WTC11 (cell line): ENCODE measurements at regions not wholly inside any gene's neighbourhood (a gene's known extent, or its start where the extent isn't known, plus 50 kb on each side); places are given as distances from the start of the nearest gene placed in this dataset.

Experiments
- ATAC-seq: fragments of 200-7000 bp; cut with Tn5 transposase; 2 replicates; pipeline ENCODE4 v1.10.0; 2021; ENCODE audit warnings: mild to moderate bottlenecking, moderate library complexity
- CTCF ChIA-PET: fragments of 300-600 bp; sonication (Branson Sonifier 250); formaldehyde crosslinking; loops from one replicate; lab custom pipeline; 2021; ENCODE audit warnings: antibody characterized with exemption; lab: Charles Lee
- POLR2A ChIA-PET: fragments of 350-600 bp; sonication (Branson Sonifier 250); formaldehyde crosslinking; loops from one replicate; lab custom pipeline; 2021; ENCODE audit warnings: antibody characterized with exemption; lab: Charles Lee
- DNase-seq: peaks from one replicate; pipeline ENCODE4 v3.0.0; 2021; ENCODE audit warnings: low spot score
- H3K27ac Mint-ChIP-seq: 2 replicates; pipeline ENCODE4 v1.8.0; 2021; ENCODE audit warnings: mixed read lengths
- H3K27me3 Mint-ChIP-seq: 2 replicates; pipeline ENCODE4 v1.8.0; 2021; ENCODE audit warnings: low read depth, mild to moderate bottlenecking, moderate library complexity, mixed read lengths
- H3K36me3 Mint-ChIP-seq: 2 replicates; pipeline ENCODE4 v1.8.0; 2021; ENCODE audit warnings: mixed read lengths
- H3K4me1 Mint-ChIP-seq: 2 replicates; pipeline ENCODE4 v1.8.0; 2022; ENCODE audit warnings: mixed read lengths
- H3K4me3 Mint-ChIP-seq: 2 replicates; pipeline ENCODE4 v1.8.0; 2021; ENCODE audit warnings: mild to moderate bottlenecking, moderate library complexity, mixed read lengths
- H3K9me3 Mint-ChIP-seq: 2 replicates; pipeline ENCODE4 v1.8.0; 2021; ENCODE audit warnings: mixed read lengths
- CBFB ChIP-seq: sonication (generic); formaldehyde crosslinking; IDR thresholded peaks from 2 replicates; pipeline ENCODE4 v1.8.1; 2022; ENCODE audit warnings: mild to moderate bottlenecking, low read depth, missing genetic modification reagents
- ELF4 ChIP-seq: sonication (generic); formaldehyde crosslinking; IDR thresholded peaks from 2 replicates; pipeline ENCODE4 v1.8.1; 2022; ENCODE audit warnings: low read depth, mild to moderate bottlenecking, moderate library complexity, missing genetic modification reagents
- FOXJ3 ChIP-seq: sonication (generic); formaldehyde crosslinking; IDR thresholded peaks from 2 replicates; pipeline ENCODE4 v1.9.0; 2021; ENCODE audit warnings: missing genetic modification reagents, mild to moderate bottlenecking, borderline replicate concordance
- HMGA2 ChIP-seq: fragments of 250-450 bp; sonication (Bioruptor Pico); IDR thresholded peaks from 2 replicates; pipeline ENCODE4 v1.4.0; 2021; ENCODE audit warnings: mild to moderate bottlenecking, moderate library complexity
- IRF2 ChIP-seq: sonication (generic); formaldehyde crosslinking; IDR thresholded peaks from 2 replicates; pipeline ENCODE4 v1.8.0; 2022; ENCODE audit warnings: low read depth, missing genetic modification reagents, borderline replicate concordance
- JAZF1 ChIP-seq: fragments of 250-450 bp; sonication (Bioruptor Pico); IDR thresholded peaks from 2 replicates; pipeline ENCODE4 v1.9.0; 2021; ENCODE audit warnings: moderate library complexity, mild to moderate bottlenecking, inconsistent platforms
- NFYB ChIP-seq: sonication (generic); formaldehyde crosslinking; conservative IDR thresholded peaks from 2 replicates; pipeline ENCODE4 v1.8.0; 2022; ENCODE audit warnings: low read depth, missing genetic modification reagents
- NR3C1 ChIP-seq: sonication (generic); formaldehyde crosslinking; conservative IDR thresholded peaks from 2 replicates; pipeline ENCODE4 v1.8.1; 2023; ENCODE audit warnings: low read depth, mild to moderate bottlenecking, missing genetic modification reagents
- RELA ChIP-seq: sonication (generic); formaldehyde crosslinking; IDR thresholded peaks from 2 replicates; pipeline ENCODE4 v1.8.1; 2022; ENCODE audit warnings: missing genetic modification reagents, mild to moderate bottlenecking, borderline replicate concordance
- TEAD4 ChIP-seq: sonication (generic); formaldehyde crosslinking; IDR thresholded peaks from 2 replicates; pipeline ENCODE4 v1.8.0; 2022; ENCODE audit warnings: mild to moderate bottlenecking, missing genetic modification reagents
- TP53 ChIP-seq: sonication (generic); formaldehyde crosslinking; IDR thresholded peaks from 2 replicates; pipeline ENCODE4 v1.8.1; 2023; ENCODE audit warnings: mild to moderate bottlenecking, missing genetic modification reagents
- ZNF219 ChIP-seq: sonication (generic); formaldehyde crosslinking; IDR thresholded peaks from 2 replicates; pipeline ENCODE4 v1.8.0; 2023; ENCODE audit warnings: missing genetic modification reagents, mild to moderate bottlenecking, borderline replicate concordance
- ZNF232 ChIP-seq: sonication (generic); formaldehyde crosslinking; IDR thresholded peaks from 2 replicates; pipeline ENCODE4 v1.8.0; 2022; ENCODE audit warnings: mild to moderate bottlenecking, missing genetic modification reagents
- ZNF317 ChIP-seq: sonication (generic); formaldehyde crosslinking; IDR thresholded peaks from 2 replicates; pipeline ENCODE4 v1.8.1; 2023; ENCODE audit warnings: low read depth, mild to moderate bottlenecking, moderate library complexity, missing genetic modification reagents, borderline replicate concordance
- ZNF416 ChIP-seq: fragments of 250-450 bp; sonication (Bioruptor Pico); IDR thresholded peaks from 2 replicates; pipeline ENCODE4 v1.9.0; 2021; ENCODE audit warnings: mild to moderate bottlenecking, inconsistent platforms
- ZNF423 ChIP-seq: fragments of 250-450 bp; sonication (Bioruptor Pico); IDR thresholded peaks from 2 replicates; pipeline ENCODE4 v2.1.2; 2022; ENCODE audit warnings: mild to moderate bottlenecking, moderate library complexity
- ZNF671 ChIP-seq: fragments of 250-450 bp; sonication (Bioruptor Pico); IDR thresholded peaks from 2 replicates; pipeline ENCODE4 v1.8.0; 2021; ENCODE audit warnings: mild to moderate bottlenecking
- TF ChIP-seq, protein P1 (sequence below): sonication (generic); formaldehyde crosslinking; IDR thresholded peaks from 2 replicates; pipeline ENCODE4 v1.8.1; 2022; ENCODE audit warnings: low read depth, missing genetic modification reagents, borderline replicate concordance
- TF ChIP-seq, protein P2 (sequence below): sonication (generic); formaldehyde crosslinking; IDR thresholded peaks from 2 replicates; pipeline ENCODE4 v1.8.1; 2023; ENCODE audit warnings: mild to moderate bottlenecking, missing genetic modification reagents, borderline replicate concordance
- TF ChIP-seq, protein P3 (sequence below): fragments of 250-450 bp; sonication (Bioruptor Pico); IDR thresholded peaks from 2 replicates; pipeline ENCODE4 v1.9.0; 2021; ENCODE audit warnings: mild to moderate bottlenecking, borderline replicate concordance
- TF ChIP-seq, protein P4 (sequence below): sonication (generic); formaldehyde crosslinking; IDR thresholded peaks from 2 replicates; pipeline ENCODE4 v1.8.1; 2022; ENCODE audit warnings: mild to moderate bottlenecking, missing genetic modification reagents, moderate library complexity, borderline replicate concordance
- TF ChIP-seq, protein P5 (sequence below): sonication (generic); formaldehyde crosslinking; IDR thresholded peaks from 2 replicates; pipeline ENCODE4 v1.8.0; 2022; ENCODE audit warnings: mild to moderate bottlenecking, missing genetic modification reagents
- TF ChIP-seq, protein P6 (sequence below): fragments of 250-450 bp; sonication (Bioruptor Pico); IDR thresholded peaks from 2 replicates; pipeline ENCODE4 v1.9.0; 2021; ENCODE audit warnings: moderate library complexity, mild to moderate bottlenecking, inconsistent platforms, borderline replicate concordance

DNA sequence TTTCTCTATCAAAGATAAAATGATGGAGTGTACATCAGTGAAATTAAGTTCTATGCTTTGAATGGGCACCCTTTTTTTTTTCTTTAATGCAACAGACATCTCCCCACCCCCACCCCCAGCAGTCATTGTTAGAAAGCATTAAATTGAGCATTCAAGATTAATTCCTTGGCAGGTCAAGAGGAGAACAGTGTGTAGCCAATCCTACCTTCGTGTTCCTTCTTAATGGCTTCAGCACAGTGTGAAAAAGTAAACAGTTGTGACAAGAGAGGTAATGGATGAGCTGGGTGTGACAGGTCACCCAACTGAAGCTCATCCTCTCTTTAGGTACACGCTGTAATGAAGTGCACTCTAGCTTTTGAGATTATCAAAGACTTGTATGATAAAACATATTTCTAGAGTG is 198.5 kb upstream of the RARB start (continued):
- TF ChIP-seq, protein P1, sequence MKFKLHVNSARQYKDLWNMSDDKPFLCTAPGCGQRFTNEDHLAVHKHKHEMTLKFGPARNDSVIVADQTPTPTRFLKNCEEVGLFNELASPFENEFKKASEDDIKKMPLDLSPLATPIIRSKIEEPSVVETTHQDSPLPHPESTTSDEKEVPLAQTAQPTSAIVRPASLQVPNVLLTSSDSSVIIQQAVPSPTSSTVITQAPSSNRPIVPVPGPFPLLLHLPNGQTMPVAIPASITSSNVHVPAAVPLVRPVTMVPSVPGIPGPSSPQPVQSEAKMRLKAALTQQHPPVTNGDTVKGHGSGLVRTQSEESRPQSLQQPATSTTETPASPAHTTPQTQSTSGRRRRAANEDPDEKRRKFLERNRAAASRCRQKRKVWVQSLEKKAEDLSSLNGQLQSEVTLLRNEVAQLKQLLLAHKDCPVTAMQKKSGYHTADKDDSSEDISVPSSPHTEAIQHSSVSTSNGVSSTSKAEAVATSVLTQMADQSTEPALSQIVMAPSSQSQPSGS (CRISPR knock-in tag): no peak
- TF ChIP-seq TEAD4 (CRISPR knock-in tag) (no peak), NFYB (CRISPR knock-in tag) (no peak), ZNF671 (CRISPR knock-in tag) (no peak), ZNF423 (no peak), TP53 (CRISPR knock-in tag) (no peak), JAZF1 (CRISPR knock-in tag) (no peak), ZNF317 (no peak), RELA (CRISPR knock-in tag) (no peak)
- TF ChIP-seq, protein P2, sequence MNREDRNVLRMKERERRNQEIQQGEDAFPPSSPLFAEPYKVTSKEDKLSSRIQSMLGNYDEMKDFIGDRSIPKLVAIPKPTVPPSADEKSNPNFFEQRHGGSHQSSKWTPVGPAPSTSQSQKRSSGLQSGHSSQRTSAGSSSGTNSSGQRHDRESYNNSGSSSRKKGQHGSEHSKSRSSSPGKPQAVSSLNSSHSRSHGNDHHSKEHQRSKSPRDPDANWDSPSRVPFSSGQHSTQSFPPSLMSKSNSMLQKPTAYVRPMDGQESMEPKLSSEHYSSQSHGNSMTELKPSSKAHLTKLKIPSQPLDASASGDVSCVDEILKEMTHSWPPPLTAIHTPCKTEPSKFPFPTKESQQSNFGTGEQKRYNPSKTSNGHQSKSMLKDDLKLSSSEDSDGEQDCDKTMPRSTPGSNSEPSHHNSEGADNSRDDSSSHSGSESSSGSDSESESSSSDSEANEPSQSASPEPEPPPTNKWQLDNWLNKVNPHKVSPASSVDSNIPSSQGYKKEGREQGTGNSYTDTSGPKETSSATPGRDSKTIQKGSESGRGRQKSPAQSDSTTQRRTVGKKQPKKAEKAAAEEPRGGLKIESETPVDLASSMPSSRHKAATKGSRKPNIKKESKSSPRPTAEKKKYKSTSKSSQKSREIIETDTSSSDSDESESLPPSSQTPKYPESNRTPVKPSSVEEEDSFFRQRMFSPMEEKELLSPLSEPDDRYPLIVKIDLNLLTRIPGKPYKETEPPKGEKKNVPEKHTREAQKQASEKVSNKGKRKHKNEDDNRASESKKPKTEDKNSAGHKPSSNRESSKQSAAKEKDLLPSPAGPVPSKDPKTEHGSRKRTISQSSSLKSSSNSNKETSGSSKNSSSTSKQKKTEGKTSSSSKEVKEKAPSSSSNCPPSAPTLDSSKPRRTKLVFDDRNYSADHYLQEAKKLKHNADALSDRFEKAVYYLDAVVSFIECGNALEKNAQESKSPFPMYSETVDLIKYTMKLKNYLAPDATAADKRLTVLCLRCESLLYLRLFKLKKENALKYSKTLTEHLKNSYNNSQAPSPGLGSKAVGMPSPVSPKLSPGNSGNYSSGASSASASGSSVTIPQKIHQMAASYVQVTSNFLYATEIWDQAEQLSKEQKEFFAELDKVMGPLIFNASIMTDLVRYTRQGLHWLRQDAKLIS (CRISPR knock-in tag): no peak
- TF ChIP-seq, protein P3, sequence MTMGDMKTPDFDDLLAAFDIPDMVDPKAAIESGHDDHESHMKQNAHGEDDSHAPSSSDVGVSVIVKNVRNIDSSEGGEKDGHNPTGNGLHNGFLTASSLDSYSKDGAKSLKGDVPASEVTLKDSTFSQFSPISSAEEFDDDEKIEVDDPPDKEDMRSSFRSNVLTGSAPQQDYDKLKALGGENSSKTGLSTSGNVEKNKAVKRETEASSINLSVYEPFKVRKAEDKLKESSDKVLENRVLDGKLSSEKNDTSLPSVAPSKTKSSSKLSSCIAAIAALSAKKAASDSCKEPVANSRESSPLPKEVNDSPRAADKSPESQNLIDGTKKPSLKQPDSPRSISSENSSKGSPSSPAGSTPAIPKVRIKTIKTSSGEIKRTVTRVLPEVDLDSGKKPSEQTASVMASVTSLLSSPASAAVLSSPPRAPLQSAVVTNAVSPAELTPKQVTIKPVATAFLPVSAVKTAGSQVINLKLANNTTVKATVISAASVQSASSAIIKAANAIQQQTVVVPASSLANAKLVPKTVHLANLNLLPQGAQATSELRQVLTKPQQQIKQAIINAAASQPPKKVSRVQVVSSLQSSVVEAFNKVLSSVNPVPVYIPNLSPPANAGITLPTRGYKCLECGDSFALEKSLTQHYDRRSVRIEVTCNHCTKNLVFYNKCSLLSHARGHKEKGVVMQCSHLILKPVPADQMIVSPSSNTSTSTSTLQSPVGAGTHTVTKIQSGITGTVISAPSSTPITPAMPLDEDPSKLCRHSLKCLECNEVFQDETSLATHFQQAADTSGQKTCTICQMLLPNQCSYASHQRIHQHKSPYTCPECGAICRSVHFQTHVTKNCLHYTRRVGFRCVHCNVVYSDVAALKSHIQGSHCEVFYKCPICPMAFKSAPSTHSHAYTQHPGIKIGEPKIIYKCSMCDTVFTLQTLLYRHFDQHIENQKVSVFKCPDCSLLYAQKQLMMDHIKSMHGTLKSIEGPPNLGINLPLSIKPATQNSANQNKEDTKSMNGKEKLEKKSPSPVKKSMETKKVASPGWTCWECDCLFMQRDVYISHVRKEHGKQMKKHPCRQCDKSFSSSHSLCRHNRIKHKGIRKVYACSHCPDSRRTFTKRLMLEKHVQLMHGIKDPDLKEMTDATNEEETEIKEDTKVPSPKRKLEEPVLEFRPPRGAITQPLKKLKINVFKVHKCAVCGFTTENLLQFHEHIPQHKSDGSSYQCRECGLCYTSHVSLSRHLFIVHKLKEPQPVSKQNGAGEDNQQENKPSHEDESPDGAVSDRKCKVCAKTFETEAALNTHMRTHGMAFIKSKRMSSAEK: no peak
- TF ChIP-seq, protein P4, sequence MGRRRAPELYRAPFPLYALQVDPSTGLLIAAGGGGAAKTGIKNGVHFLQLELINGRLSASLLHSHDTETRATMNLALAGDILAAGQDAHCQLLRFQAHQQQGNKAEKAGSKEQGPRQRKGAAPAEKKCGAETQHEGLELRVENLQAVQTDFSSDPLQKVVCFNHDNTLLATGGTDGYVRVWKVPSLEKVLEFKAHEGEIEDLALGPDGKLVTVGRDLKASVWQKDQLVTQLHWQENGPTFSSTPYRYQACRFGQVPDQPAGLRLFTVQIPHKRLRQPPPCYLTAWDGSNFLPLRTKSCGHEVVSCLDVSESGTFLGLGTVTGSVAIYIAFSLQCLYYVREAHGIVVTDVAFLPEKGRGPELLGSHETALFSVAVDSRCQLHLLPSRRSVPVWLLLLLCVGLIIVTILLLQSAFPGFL: no peak

DNA sequence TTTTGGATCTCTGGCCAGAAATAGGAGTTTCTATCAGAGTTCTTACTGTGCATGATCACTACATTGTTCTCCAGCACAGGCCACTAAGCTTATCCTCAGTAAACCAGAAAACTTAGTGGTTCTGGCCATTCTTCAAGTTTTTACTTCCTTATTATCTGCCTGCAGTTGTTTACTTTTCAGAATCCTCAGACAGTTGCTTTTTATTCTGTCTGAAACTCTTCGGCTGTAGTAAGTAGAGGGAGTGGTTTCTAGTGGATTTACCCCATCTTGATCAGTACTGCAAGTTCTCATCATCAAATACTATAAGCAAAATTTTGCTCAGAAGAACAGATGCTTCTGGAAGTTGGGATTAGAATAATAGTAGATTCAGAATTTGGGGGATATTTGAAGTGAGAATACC is 193.0 kb upstream of the RARB start:
- DNase-seq (no peak), ATAC-seq (no peak)
- CTCF ChIA-PET: no interaction called here
- no peaks in the 10 kb centered on the region for H3K27me3 Mint-ChIP-seq
- no peaks in the 10 kb centered on the region for H3K36me3 Mint-ChIP-seq
- no peak overlapping the region for H3K27ac Mint-ChIP-seq
- peaks cover 10% of the 10 kb centered on the region for H3K4me1 Mint-ChIP-seq
- POLR2A ChIA-PET: no interaction called here
- H3K9me3 Mint-ChIP-seq: no peaks in the 10 kb centered on the region
- H3K4me3 Mint-ChIP-seq: no peak overlapping the region
- no peak for TF ChIP-seq FOXJ3 (CRISPR knock-in tag)
- no peak for TF ChIP-seq ZNF416 (CRISPR knock-in tag)
- TF ChIP-seq, protein P5, sequence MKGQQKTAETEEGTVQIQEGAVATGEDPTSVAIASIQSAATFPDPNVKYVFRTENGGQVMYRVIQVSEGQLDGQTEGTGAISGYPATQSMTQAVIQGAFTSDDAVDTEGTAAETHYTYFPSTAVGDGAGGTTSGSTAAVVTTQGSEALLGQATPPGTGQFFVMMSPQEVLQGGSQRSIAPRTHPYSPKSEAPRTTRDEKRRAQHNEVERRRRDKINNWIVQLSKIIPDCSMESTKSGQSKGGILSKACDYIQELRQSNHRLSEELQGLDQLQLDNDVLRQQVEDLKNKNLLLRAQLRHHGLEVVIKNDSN: no peak
- TF ChIP-seq NR3C1: no peak
- TF ChIP-seq HMGA2 (CRISPR knock-in tag): no peak
- TF ChIP-seq, protein P6, sequence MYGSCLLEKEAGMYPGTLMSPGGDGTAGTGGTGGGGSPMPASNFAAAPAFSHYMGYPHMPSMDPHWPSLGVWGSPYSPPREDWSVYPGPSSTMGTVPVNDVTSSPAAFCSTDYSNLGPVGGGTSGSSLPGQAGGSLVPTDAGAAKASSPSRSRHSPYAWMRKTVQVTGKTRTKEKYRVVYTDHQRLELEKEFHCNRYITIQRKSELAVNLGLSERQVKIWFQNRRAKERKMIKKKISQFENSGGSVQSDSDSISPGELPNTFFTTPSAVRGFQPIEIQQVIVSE (CRISPR knock-in tag): no peak
- no peak for TF ChIP-seq ZNF232 (CRISPR knock-in tag)
- no peak for TF ChIP-seq ELF4 (CRISPR knock-in tag)
- TF ChIP-seq, protein P1 (CRISPR knock-in tag): no peak
- no peak for TF ChIP-seq ZNF219 (CRISPR knock-in tag)
- TF ChIP-seq CBFB (CRISPR knock-in tag): no peak
- no peak for TF ChIP-seq IRF2 (CRISPR knock-in tag)
- TF ChIP-seq ZNF671 (CRISPR knock-in tag): no peak
